ENCODE measurements at regions not wholly inside any gene's neighbourhood (a gene's known extent, or its start where the extent isn't known, plus 50 kb on each side); places are given as distances from the start of the nearest gene placed in this dataset.

DNA sequence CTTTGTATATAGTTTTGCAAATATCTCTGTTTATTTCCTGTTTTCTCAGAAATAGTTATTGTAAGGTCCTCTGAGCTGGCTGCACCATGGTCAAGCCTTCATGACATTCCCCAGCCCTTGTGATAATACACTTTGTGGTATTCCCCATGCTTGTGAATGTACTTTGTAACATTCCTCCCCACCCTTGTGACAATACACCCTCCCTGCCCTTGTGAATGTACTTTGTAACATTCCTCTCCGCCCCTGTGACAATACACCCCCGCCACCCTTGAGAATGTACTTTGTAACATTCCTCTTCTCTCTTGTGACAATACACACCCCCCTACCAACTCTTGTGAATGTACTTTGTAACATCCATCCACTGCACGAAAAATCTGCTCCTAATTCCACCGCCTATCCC is 530.7 kb downstream of the CENPC start:
- TF ChIP-seq POLR2A (IDR thresholded peaks at IDR 0.05; ENCODE audit: low read depth, low read length) (no peak), EZH2 (IDR thresholded peaks at IDR 0.05; ENCODE audit: borderline replicate concordance, low read depth, low read length, severe bottlenecking) (no peak), JUN (IDR thresholded peaks at IDR 0.05; ENCODE audit: borderline replicate concordance, insufficient read depth, insufficient read length, low read depth) (no peak)

All from endothelial cell of umbilical vein (primary cell).